ENCODE measurements at regions not wholly inside any gene's neighbourhood (a gene's known extent, or its start where the extent isn't known, plus 50 kb on each side); places are given as distances from the start of the nearest gene placed in this dataset.

DNA sequence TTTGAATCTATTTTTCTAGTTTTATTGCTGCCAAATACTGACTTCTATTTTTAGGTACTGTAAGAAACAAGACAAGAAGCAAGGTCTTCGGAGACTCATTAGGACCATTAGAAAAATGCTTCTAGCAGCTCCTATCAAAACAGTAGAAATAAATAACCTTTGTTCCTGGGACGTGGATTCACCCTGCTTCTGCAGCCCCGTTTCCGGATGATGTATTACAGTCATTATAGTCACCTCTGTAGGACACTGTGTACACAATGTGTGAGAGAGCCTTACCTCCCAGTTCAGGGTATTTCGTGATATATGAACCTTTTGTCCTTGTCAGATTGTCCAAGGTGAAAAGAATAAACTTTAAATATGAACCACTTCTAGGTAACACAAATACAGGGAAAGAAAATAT is 484.0 kb upstream of the TECRL start:
- no CpG with 5 or more reads among the region's 5 CpGs for WGBS (ENCODE audit: insufficient coverage)
- no peak for DNase-seq

DNA sequence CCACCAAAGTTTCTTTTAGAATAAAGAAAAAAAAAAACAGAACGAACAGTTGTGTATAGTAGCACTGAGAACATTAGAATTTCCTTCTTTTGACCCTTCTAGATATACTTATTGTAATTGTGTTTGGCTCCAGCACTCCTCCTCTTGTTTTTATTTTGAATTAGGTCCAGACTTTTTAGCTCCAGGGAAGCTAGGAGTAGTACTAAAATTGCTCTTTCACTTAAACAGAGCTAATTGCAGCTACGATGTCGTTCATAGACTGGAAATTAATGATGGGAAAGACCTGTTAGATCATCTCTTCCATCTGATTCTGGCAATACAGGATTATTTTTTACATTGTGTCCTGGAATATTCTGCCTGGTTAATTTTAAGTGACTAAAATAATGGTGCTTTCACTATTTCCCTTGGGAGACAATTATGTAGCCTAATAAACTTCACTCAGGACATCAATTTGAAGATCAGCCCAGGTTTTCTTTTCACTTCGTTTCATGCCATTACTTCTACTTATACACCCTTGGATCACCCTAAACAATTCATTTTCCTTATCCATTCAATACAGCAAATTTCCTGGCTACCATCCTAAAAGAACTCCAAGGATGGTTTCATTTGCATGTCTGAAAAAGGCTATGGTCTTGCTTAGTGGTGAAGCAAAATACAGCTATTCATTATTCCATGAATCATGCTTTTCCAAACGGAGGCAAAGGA is 480.8 kb upstream of the TECRL start:
- no peaks in the 10 kb centered on the region for H3K36me3 Mint-ChIP-seq
- H3K9me3 Mint-ChIP-seq = peaks cover 0 to 4% (median 0%) of the 10 kb centered on the region in 7 donors
- no peak overlapping the region for H3K4me3 Mint-ChIP-seq
- Histone ChIP-seq H3K9ac (ENCODE audit: insufficient read depth, low read length, poor library complexity, severe bottlenecking) (no peak overlapping the region), H3K9me3 (replicated peaks in 1 of 2; ENCODE audit: control insufficient read depth in 1 of 2, insufficient read depth in 1 of 2, low read length in 2 of 2) (peaks cover 3 to 7% of the 10 kb centered on the region in 2 donors), H3K36me3 (replicated peaks in 1 of 2; ENCODE audit: control insufficient read depth in 1 of 2, insufficient read depth in 2 of 2, low read length in 2 of 2) (no peaks in the 10 kb centered on the region), H2AFZ (ENCODE audit: insufficient read depth, low read depth, low read length, poor library complexity, severe bottlenecking) (no peak overlapping the region), H4K20me1 (ENCODE audit: insufficient read depth, low read length) (no peaks in the 10 kb centered on the region), H3K27ac (ENCODE audit: low read depth in 1 of 2, low read length in 2 of 2) (no peak overlapping the region), H3K27me3 (ENCODE audit: control insufficient read depth in 2 of 2, insufficient read depth in 2 of 2, low read length in 2 of 2) (no peaks in the 10 kb centered on the region), H3K4me2 (replicated peaks; ENCODE audit: extremely low read depth, low read length, poor library complexity, severe bottlenecking) (no peak overlapping the region), H3K4me3 (replicated peaks in 1 of 3; ENCODE audit: low read depth in 2 of 3, low read length in 3 of 3) (no peak overlapping the region), H3K4me1 (ENCODE audit: control insufficient read depth in 1 of 2, insufficient read depth in 2 of 2, low read length in 2 of 2) (no peaks in the 10 kb centered on the region), H3K79me2 (ENCODE audit: insufficient read depth, low read length) (no peaks in the 10 kb centered on the region)
- H3K4me1 Mint-ChIP-seq = no peaks in the 10 kb centered on the region
- DNase-seq = no peak
- H3K27me3 Mint-ChIP-seq (ENCODE audit: low read depth in 3 of 3) = no peaks in the 10 kb centered on the region
- intact Hi-C loops (cut with micrococcal nuclease) = no loop called here
- TF ChIP-seq, protein P1, sequence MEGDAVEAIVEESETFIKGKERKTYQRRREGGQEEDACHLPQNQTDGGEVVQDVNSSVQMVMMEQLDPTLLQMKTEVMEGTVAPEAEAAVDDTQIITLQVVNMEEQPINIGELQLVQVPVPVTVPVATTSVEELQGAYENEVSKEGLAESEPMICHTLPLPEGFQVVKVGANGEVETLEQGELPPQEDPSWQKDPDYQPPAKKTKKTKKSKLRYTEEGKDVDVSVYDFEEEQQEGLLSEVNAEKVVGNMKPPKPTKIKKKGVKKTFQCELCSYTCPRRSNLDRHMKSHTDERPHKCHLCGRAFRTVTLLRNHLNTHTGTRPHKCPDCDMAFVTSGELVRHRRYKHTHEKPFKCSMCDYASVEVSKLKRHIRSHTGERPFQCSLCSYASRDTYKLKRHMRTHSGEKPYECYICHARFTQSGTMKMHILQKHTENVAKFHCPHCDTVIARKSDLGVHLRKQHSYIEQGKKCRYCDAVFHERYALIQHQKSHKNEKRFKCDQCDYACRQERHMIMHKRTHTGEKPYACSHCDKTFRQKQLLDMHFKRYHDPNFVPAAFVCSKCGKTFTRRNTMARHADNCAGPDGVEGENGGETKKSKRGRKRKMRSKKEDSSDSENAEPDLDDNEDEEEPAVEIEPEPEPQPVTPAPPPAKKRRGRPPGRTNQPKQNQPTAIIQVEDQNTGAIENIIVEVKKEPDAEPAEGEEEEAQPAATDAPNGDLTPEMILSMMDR (IDR thresholded peaks at IDR 0.05) = no peak
- H3K27ac Mint-ChIP-seq = no peak overlapping the region
- WGBS (ENCODE audit: insufficient coverage) = no CpG with 5 or more reads among the region's 5 CpGs

More for the DNA sequence above, 484.0 kb upstream of the TECRL start:
- Mint-ChIP-seq H3K27ac (no peak overlapping the region), H3K36me3 (no peaks in the 10 kb centered on the region), H3K4me3 (no peak overlapping the region), H3K9me3 (peaks cover 0 to 4% (median 0%) of the 10 kb centered on the region in 7 donors), H3K4me1 (no peaks in the 10 kb centered on the region), H3K27me3 (ENCODE audit: low read depth in 3 of 3) (peaks cover 0 to 1% (median 0%) of the 10 kb centered on the region in 3 donors)
- H2AFZ ChIP-seq (ENCODE audit: insufficient read depth, low read depth, low read length, poor library complexity, severe bottlenecking) = no peak overlapping the region
- TF ChIP-seq, protein P1 (IDR thresholded peaks at IDR 0.05) = no peak
- no peaks in the 10 kb centered on the region for H3K79me2 ChIP-seq (ENCODE audit: insufficient read depth, low read length)
- no peak overlapping the region for H3K4me3 ChIP-seq (replicated peaks in 1 of 3; ENCODE audit: low read depth in 2 of 3, low read length in 3 of 3)
- H3K4me2 ChIP-seq (replicated peaks; ENCODE audit: extremely low read depth, low read length, poor library complexity, severe bottlenecking) = no peak overlapping the region
- no peak overlapping the region for H3K27ac ChIP-seq (ENCODE audit: low read depth in 1 of 2, low read length in 2 of 2)
- H3K4me1 ChIP-seq (ENCODE audit: control insufficient read depth in 1 of 2, insufficient read depth in 2 of 2, low read length in 2 of 2) = no peaks in the 10 kb centered on the region
- no peaks in the 10 kb centered on the region for H3K36me3 ChIP-seq (replicated peaks in 1 of 2; ENCODE audit: control insufficient read depth in 1 of 2, insufficient read depth in 2 of 2, low read length in 2 of 2)
- H3K9ac ChIP-seq (ENCODE audit: insufficient read depth, low read length, poor library complexity, severe bottlenecking) = no peak overlapping the region
- intact Hi-C loops (cut with micrococcal nuclease) = no loop called here
- H3K9me3 ChIP-seq (replicated peaks in 1 of 2; ENCODE audit: control insufficient read depth in 1 of 2, insufficient read depth in 1 of 2, low read length in 2 of 2) = peaks cover 0 to 6% of the 10 kb centered on the region in 2 donors
- H4K20me1 ChIP-seq (ENCODE audit: insufficient read depth, low read length) = no peaks in the 10 kb centered on the region
- no peaks in the 10 kb centered on the region for H3K27me3 ChIP-seq (ENCODE audit: control insufficient read depth in 2 of 2, insufficient read depth in 2 of 2, low read length in 2 of 2)

Measured in CD14-positive monocyte (primary cell).